T-helper 22 cell (primary cell): ENCODE measurements at regions not wholly inside any gene's neighbourhood (a gene's known extent, or its start where the extent isn't known, plus 50 kb on each side); places are given as distances from the start of the nearest gene placed in this dataset.
"Not testable (repeated sequence)": the region's sequence is repeated elsewhere in the genome, so short reads cannot be mapped to it uniquely, and the experiment has no call there.

Source experiments
- DNase-seq: peaks from one replicate; pipeline ENCODE4 v3.0.0-alpha.2; 2020; ENCODE audit warnings: low read depth

GRCh38 chr6:53446151-53446550 is 97.4 kb upstream of the ELOVL5 start:
- no peak for DNase-seq

- DNase-seq, result no peak
Observed at GRCh38 chr6:53441761-53442160, 93.0 kb upstream of the ELOVL5 start.

GRCh38 chr6:53441035-53441493 is 92.3 kb upstream of the ELOVL5 start:
- DNase-seq, result no peak

GRCh38 chr6:53440336-53440945 is 91.7 kb upstream of the ELOVL5 start:
- no peak for DNase-seq

- no peak for DNase-seq
Observed at GRCh38 chr6:53439556-53439955, 90.8 kb upstream of the ELOVL5 start.

GRCh38 chr6:53437557-53438202 is 88.9 kb upstream of the ELOVL5 start:
- DNase-seq, result no peak

GRCh38 chr6:53436526-53437303 is 88.0 kb upstream of the ELOVL5 start:
- DNase-seq, result no peak

- DNase-seq, result no peak
Observed at GRCh38 chr6:53433951-53434285, 85.2 kb upstream of the ELOVL5 start.

GRCh38 chr6:53433261-53433950 is 84.7 kb upstream of the ELOVL5 start:
- DNase-seq, result no peak

- no peak for DNase-seq
Observed at GRCh38 chr6:53432318-53433161, 83.8 kb upstream of the ELOVL5 start.

- DNase-seq, result no peak
Observed at GRCh38 chr6:53431704-53432103, 83.0 kb upstream of the ELOVL5 start.

GRCh38 chr6:53429401-53429800 is 80.7 kb upstream of the ELOVL5 start:
- DNase-seq, result no peak

- DNase-seq, result no peak
Observed at GRCh38 chr6:53428886-53429285, 80.1 kb upstream of the ELOVL5 start.

GRCh38 chr6:53426667-53427270 is 78.0 kb upstream of the ELOVL5 start:
- DNase-seq, result no peak

GRCh38 chr6:53426117-53426516 is 77.4 kb upstream of the ELOVL5 start:
- no peak for DNase-seq

- DNase-seq, result no peak
Observed at GRCh38 chr6:53424976-53425718, 76.4 kb upstream of the ELOVL5 start.

GRCh38 chr6:53424300-53424699 is 75.5 kb upstream of the ELOVL5 start:
- DNase-seq, result no peak

- DNase-seq, result not testable (repeated sequence)
Observed at GRCh38 chr6:53423560-53423959, 74.8 kb upstream of the ELOVL5 start.

- DNase-seq, result no peak
Observed at GRCh38 chr6:53419026-53419425, 70.3 kb upstream of the ELOVL5 start.

- DNase-seq, result no peak
Observed at GRCh38 chr6:53418288-53418687, 69.5 kb upstream of the ELOVL5 start.

- no peak for DNase-seq
Observed at GRCh38 chr6:53417141-53417540, 68.4 kb upstream of the ELOVL5 start.
